Hepatocyte (in vitro differentiated cells): ENCODE measurements at regions not wholly inside any gene's neighbourhood (a gene's known extent, or its start where the extent isn't known, plus 50 kb on each side); places are given as distances from the start of the nearest gene placed in this dataset.

Experiments
- DNase-seq: peaks from one replicate; pipeline ENCODE4 v3.0.0-alpha.2; 2016; ENCODE audit warnings: low spot score
- H2AFZ ChIP-seq: fragments of 200-600 bp; sonication (generic); 2 replicates; pipeline ENCODE4 v1.6.0; 2016; ENCODE audit warnings: antibody characterized with exemption, mild to moderate bottlenecking
- H3K27ac ChIP-seq: fragments of 200-600 bp; sonication (generic); 2 replicates; pipeline ENCODE4 v1.5.1; 2016; ENCODE audit warnings: mild to moderate bottlenecking
- H3K27me3 ChIP-seq: fragments of 200-600 bp; sonication (generic); 2 replicates; pipeline ENCODE4 v1.6.1; 2016
- H3K36me3 ChIP-seq: fragments of 200-600 bp; sonication (generic); replicated peaks from 2 replicates; pipeline ENCODE4 v1.5.1; 2016; ENCODE audit warnings: low read depth; ENCODE audit not compliant: insufficient read depth
- H3K4me1 ChIP-seq: fragments of 200-600 bp; sonication (generic); 2 replicates; pipeline ENCODE4 v1.5.1; 2016; ENCODE audit warnings: mild to moderate bottlenecking, moderate library complexity; ENCODE audit not compliant: insufficient read depth
- H3K4me2 ChIP-seq: fragments of 200-600 bp; sonication (generic); 2 replicates; pipeline ENCODE4 v1.6.0; 2016
- H3K4me3 ChIP-seq: fragments of 200-600 bp; sonication (generic); 2 replicates; pipeline ENCODE4 v1.5.1; 2016; ENCODE audit warnings: mild to moderate bottlenecking
- H3K79me2 ChIP-seq: fragments of 200-600 bp; sonication (generic); 2 replicates; pipeline ENCODE4 v1.6.0; 2017; ENCODE audit warnings: mild to moderate bottlenecking
- H3K9me2 ChIP-seq: fragments of 200-600 bp; sonication (generic); replicated peaks from 2 replicates; pipeline ENCODE4 v1.6.0; 2017; ENCODE audit warnings: mild to moderate bottlenecking; ENCODE audit not compliant: insufficient read depth
- H3K9me3 ChIP-seq: fragments of 200-600 bp; sonication (generic); 2 replicates; pipeline ENCODE4 v1.5.1; 2016; ENCODE audit warnings: low read depth, mild to moderate bottlenecking
- H4K20me1 ChIP-seq: fragments of 200-600 bp; sonication (generic); 2 replicates; pipeline ENCODE4 v1.6.0; 2016; ENCODE audit warnings: mild to moderate bottlenecking; ENCODE audit not compliant: insufficient read depth, poor library complexity, severe bottlenecking
- CTCF ChIP-seq: fragments of 200-600 bp; sonication (generic); IDR thresholded peaks from 2 replicates; pipeline ENCODE4 v1.5.1; 2016; ENCODE audit warnings: antibody characterized with exemption, mild to moderate bottlenecking; ENCODE audit not compliant: poor library complexity
- EZH2 ChIP-seq: fragments of 200-600 bp; sonication (generic); IDR thresholded peaks from 2 replicates; pipeline ENCODE4 v1.6.1; 2016; ENCODE audit warnings: antibody characterized with exemption, mild to moderate bottlenecking, borderline replicate concordance
- EZH2phosphoT487 ChIP-seq: fragments of 200-600 bp; sonication (generic); IDR thresholded peaks from one replicate; pipeline ENCODE4 v1.6.1; 2018; ENCODE audit warnings: antibody characterized with exemption, mild to moderate bottlenecking, low read depth, moderate library complexity; ENCODE audit not compliant: unreplicated experiment, severe bottlenecking
- WGBS: methylation state at CpG from one replicate; pipeline ENCODE4 v1.1.6; 2016; ENCODE audit warnings: low lambda C conversion rate; ENCODE audit errors: missing lambda C conversion rate; 5-methylcytosine and 5-hydroxymethylcytosine counted together

- no peak overlapping the region for H2AFZ ChIP-seq
- no peak overlapping the region for H3K4me2 ChIP-seq
- no peaks in the 10 kb centered on the region for H3K9me3 ChIP-seq
- no peaks in the 10 kb centered on the region for H3K79me2 ChIP-seq
- WGBS, result 96% methylated on average over 3 of the region's 3 CpGs
- no peak for DNase-seq
- TF ChIP-seq CTCF (no peak), EZH2phosphoT487 (no peak)
- no peaks in the 10 kb centered on the region for H3K27me3 ChIP-seq
- no peaks in the 10 kb centered on the region for H4K20me1 ChIP-seq
- no peaks in the 10 kb centered on the region for H3K9me2 ChIP-seq
- peaks cover 16% of the 10 kb centered on the region for H3K4me1 ChIP-seq
- H3K36me3 ChIP-seq, result no peaks in the 10 kb centered on the region
- H3K27ac ChIP-seq, result no peak overlapping the region
- no peak overlapping the region for H3K4me3 ChIP-seq
These were observed 274.5 kb upstream of the ID2 start for GRCh38 chr2:8407332-8407731.

DNA sequence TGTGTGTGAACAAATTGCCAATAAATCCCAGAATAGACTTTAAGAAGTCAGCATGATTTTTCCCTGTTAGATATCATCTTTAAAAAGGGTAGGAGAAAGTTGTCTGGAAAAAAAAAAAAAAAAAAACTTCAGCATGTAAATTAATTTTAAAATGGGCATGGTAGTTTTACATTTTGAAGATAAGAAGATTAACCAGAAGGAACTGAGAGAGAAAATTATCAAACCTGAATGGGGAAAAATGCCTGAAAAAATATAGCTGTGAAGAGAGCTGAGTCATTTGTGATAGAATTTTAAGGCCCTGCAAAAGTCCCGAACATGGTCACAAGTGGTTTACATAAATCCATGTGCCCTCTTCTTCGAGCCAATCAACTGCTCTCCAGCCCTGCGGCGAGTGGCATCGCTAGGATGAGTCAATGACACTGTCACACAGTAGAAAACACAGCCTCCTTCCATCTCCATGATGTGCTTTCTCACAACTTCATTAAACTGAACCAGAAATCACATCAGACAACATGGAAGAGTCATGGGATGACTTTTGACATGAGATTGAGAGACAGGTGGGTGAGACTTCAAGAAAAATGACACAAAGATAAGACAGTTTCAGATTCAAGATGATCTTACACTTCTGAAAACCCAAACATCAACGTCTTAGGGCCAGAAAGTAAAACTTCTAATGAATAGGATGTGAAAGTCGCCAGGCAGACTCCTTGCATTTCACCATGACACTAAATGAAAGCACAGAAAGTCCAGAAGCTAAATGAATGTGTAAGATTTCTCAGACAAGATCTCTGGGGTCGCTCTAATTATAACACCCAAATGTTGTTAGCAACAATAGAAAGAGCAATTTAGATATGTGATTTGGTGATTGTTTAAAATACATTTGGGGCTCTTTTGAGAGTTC, 273.0 kb upstream of the ID2 start:
- WGBS, result 91% methylated on average over 8 of the region's 8 CpGs

GRCh38 chr2:8409461-8410260, 272.2 kb upstream of the ID2 start:
- Histone ChIP-seq H3K4me1 (peaks cover 25% of the 10 kb centered on the region), H3K9me3 (no peaks in the 10 kb centered on the region), H3K27ac (no peak overlapping the region), H3K9me2 (no peaks in the 10 kb centered on the region), H3K79me2 (no peaks in the 10 kb centered on the region), H4K20me1 (no peaks in the 10 kb centered on the region), H2AFZ (no peak overlapping the region), H3K36me3 (no peaks in the 10 kb centered on the region), H3K4me2 (no peak overlapping the region), H3K4me3 (no peak overlapping the region), H3K27me3 (no peaks in the 10 kb centered on the region)
- no peak for DNase-seq
- TF ChIP-seq EZH2, result no peak
- TF ChIP-seq CTCF, result no peak
- TF ChIP-seq EZH2phosphoT487, result no peak
- WGBS, result 98% methylated on average over 5 of the region's 5 CpGs

More for the DNA sequence above, 273.0 kb upstream of the ID2 start:
- TF ChIP-seq EZH2phosphoT487, result no peak
- Histone ChIP-seq H3K4me1 (peaks cover 26% of the 10 kb centered on the region), H3K79me2 (no peaks in the 10 kb centered on the region), H3K4me3 (no peak overlapping the region), H4K20me1 (no peaks in the 10 kb centered on the region), H3K36me3 (no peaks in the 10 kb centered on the region), H3K9me3 (no peaks in the 10 kb centered on the region), H3K27ac (no peak overlapping the region), H3K27me3 (no peaks in the 10 kb centered on the region), H3K4me2 (no peak overlapping the region), H2AFZ (no peak overlapping the region), H3K9me2 (no peaks in the 10 kb centered on the region)
- no peak for DNase-seq

- Histone ChIP-seq H3K4me3 (no peak overlapping the region), H3K27ac (peak overlapping the region; percentile 89), H4K20me1 (no peaks in the 10 kb centered on the region), H3K36me3 (no peaks in the 10 kb centered on the region), H3K9me2 (no peaks in the 10 kb centered on the region), H3K9me3 (no peaks in the 10 kb centered on the region), H2AFZ (no peak overlapping the region), H3K79me2 (no peaks in the 10 kb centered on the region), H3K4me2 (peak overlapping the region; percentile 21), H3K4me1 (peaks cover 35% of the 10 kb centered on the region), H3K27me3 (no peaks in the 10 kb centered on the region)
- TF ChIP-seq CTCF (no peak), EZH2 (no peak), EZH2phosphoT487 (no peak)
- peak; percentile 85 for DNase-seq
- WGBS, result 58% methylated on average over 9 of the region's 9 CpGs
These were observed 269.8 kb upstream of the ID2 start for GRCh38 chr2:8412082-8412481.
